ENCODE measurements at regions not wholly inside any gene's neighbourhood (a gene's known extent, or its start where the extent isn't known, plus 50 kb on each side); places are given as distances from the start of the nearest gene placed in this dataset.
A peak's percentile ranks its signal among the peaks of the same experiment; 100 is the strongest.

DNA sequence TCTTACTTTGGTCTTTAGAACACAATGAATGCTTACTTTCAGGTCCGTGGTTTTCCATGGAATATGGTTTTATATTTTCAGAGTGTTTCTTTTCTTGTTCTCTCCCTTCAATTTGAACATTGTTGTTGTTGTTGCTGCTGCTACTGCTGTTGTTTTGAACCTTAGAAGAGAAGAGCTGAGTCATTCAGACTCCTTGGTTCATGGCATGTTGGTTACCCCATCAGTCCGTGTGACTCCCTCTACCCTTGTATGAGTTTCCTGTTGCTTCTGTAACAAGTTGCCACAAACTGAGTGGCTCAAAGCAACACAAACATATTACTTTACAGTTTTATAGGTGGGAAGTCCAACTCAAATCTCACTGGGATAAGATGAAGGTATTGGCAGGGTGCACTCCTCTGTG lies 511.0 kb downstream of the INSC start:
- no peak for DNase-seq

DNA sequence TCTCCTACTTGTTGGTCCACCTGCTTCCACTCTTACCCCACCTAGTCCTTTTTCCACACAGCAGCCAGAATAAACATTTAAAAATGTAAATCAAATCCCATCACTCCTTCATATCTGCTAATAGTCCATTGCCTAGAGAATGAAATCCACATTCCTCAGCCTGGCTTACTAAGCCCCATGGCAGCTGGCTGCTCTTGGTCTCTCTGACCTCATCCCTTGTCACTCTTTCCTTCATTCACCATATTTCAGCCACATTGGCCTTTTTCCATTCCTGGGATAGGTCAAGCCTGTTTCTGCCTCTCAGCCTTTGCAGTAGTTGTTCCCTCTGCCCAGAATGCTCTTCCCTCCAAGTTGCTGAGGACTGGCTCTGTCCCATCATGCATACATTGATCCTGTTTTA lies 512.8 kb downstream of the INSC start:
- DNase-seq, result no peak

DNA sequence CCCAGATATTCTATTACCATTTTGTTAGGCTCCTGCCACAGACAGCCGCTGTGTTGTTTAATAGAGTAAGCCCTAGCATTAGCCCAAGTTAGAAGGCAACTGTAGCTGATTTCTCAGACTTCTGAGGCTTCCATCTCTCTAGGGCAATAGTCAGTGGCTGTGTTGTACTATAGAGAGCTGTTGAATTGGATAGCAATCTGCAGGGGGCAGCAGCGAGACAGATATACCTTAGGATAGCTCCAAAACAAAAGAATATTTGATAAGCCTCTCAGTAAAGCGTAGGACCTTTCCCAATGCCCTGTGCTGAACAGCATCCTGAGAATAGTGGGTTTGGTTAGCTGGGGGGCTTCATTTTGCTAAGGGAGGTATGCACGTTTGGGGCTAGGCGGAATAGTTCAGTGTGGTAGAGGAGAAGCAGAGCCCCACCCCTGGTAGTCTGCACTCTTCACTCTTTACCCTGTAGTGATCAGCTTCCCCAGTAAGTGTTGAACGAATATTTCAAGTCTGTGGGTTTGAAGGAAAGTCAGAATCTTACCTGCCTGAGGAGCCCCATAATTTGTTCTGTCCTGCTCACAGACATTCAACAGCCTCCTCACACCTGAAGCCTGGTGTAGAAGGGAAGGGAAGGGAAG lies 515.1 kb downstream of the INSC start:
- peak; percentile 57 for DNase-seq

DNA sequence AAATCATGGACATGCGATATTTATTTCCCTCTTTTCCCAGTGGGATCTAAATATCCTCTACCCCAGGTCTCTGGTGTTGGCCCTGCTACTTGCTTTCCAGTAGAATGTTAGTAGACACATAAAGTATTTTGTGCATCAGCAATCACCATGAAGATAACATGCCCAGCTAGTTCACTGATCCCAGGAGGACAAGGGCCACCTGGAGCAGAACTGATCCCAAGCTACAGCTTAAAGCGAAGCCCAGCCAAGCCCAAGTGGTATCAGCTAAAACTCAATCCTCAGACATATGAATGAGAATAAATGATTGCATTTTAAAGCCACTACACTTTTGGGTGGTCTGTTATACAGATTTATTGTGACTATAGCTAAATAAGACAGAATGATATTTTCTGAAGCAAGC lies 516.2 kb downstream of the INSC start:
- no peak for DNase-seq

DNA sequence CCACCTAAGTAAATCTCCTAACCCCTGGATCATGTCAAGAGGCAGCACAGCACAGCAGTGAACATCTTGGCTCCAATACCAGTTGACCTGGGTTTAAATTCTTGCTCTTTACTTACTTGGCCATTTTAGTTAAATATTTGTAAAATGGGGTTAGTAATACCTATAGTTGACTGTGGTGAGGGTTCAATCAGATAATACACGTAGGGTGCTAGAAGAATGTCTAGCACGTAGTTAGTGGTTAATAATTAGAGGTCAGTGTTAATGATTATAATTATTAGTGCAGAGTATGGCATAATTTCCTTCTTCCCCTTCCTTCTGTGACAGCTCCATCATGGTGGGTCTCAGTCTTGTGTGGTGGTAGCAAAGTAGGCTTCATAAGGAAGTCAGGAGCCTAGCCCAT lies 520.8 kb downstream of the INSC start:
- DNase-seq, result no peak

DNA sequence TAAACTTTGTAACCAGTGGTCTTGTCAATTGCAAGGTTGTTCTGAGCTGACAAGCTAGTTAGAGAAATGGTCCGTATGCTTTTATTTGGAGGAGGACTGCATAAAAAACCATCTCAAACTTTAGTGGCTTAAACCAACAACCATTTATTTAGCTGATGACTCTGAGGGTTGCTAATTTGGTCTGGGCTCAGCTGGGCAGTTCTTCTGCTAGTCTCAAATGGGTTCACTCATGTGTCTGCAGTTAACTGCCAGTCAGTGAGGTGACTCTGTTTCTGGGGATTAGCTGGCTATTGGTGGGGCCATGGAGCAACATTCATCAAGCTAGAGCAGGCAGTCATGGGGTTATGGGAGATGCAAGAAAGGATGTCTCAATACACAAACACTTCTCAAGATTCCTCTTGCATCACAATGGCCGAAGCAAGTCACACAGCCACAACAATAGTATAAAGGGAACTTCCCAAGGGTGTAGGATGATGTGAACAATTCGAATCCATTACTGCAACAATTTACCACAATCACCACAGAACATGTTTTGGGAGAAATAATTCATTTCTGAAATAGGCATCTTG lies 521.9 kb downstream of the INSC start:
- DNase-seq, result no peak

DNA sequence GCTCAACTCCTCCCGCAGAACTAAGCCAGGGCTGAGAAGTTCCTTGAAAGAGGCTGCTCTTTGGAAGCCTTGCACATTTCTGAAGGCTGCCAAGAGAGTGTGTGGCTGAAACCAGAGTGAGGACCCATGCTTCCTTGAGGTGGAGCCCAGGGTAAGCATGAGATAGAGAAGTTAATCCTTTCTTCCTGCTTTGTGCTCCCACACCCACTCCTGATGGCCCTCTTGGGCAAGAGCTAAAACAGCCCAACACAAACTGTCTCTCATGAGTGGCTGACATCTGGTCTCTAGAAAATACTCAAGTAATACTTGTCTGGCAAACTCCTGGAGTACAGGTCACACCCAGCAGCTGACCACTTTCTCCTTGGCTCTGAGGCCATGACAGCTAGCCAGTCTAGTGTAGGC lies 523.7 kb downstream of the INSC start:
- DNase-seq, result no peak

DNA sequence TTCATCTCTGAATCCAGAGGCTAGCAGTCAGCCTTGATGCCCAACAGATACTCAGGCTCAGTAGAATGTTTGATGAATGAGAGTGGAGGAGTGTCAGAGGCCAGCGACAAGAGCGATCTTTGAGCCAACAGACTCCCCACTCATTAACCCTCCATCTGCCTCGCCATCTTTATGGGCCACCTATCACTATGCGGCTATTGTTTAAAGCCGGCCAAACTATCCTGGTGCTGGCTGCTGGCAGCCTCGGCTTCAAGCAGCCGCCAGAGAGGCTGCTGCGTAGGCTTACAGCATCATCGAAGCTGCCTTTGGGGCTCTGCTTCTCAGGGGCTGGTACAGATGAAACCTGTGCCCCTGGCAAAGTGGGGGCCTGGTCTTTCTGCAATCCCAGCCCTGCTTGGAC lies 525.6 kb downstream of the INSC start:
- DNase-seq, result no peak

DNA sequence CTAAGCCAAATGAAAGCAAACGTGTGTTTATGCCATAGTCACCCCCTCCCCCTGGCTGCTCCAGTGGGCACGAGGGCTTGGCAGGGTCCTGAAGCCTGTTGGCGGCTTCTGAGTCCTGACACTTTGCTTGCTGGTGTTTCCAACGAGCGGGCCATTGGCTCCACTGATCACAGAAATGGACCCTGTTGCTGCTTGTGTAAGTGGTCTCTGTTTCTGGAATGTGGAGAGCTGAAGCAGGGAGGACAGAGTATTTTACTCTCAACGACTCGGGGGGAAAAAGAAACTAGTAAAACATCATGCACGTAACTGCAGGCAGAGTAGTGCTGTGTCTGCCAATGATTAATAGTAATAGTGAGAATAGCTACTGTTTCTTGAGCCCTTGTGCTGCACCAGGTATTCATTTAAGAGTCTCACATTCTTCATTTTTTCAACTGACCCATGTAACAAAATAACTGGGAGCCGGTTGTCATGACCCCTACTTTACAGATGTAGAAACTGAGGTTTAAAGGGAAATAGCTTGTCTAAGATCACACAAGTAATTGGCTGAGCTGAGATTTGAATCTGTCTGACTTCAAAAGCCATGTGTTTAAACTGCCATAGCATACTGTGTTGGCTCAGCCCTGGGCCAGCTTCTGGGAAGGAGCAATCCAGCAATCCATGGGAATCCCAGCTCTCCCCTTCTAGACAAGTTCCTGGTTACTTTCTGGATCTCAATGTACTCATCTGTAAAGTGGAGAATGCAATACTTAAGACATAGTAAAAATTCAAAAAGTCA lies 526.7 kb downstream of the INSC start:
- no peak for DNase-seq

DNA sequence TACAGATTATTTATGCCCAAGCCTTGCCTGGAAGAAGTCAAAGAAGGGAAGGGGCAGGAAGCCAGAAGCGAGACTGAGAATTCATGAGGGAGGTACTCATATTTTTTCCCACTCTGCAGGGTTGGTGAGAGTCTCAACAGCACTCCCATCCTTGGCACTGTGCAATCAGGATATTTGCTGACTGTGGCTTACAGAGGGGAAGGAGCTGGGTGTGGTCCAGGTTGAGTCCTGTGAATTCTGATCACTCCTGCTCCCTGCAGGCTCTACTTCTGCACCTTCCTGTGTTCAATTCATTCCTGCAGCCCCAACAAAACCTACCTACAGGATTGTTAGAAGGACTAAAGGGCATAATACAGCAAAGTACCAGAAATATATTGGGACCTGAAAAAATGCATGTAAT lies 530.5 kb downstream of the INSC start:
- DNase-seq, result no peak

DNA sequence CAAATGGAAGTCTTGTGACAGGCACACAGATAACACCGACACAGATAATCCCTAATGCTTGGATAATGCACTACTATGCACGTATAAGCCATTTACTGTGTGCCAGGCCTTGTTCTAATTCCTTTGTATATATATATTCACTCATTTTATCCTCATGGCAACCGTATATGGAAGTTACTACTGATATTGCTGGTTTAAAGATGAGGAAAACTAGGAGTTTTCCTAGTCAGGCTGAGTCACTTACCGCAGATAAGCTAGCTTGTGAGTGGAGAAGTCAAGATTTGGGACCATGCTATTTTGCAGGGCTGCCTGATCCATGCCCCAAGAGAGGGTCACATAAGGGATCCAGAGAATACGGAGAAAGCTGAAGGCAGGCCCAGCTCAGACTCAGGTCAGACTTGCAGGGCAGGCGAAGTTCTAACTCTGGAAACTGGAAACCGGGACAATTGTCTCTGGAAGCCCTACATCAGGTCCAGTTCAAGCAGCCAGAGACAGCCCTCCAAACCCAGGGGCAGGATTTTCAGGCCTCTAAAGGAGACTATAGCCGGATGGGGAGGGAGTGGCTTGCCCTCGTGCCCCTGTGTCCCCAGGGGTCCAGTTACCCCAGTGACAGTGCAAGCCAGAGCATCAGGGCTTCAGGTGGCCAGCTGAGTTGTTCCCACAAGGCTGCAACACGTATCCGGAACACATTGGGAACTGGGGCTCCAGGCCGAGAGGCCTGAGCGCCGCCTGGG lies 534.8 kb downstream of the INSC start:
- DNase-seq, result no peak

DNA sequence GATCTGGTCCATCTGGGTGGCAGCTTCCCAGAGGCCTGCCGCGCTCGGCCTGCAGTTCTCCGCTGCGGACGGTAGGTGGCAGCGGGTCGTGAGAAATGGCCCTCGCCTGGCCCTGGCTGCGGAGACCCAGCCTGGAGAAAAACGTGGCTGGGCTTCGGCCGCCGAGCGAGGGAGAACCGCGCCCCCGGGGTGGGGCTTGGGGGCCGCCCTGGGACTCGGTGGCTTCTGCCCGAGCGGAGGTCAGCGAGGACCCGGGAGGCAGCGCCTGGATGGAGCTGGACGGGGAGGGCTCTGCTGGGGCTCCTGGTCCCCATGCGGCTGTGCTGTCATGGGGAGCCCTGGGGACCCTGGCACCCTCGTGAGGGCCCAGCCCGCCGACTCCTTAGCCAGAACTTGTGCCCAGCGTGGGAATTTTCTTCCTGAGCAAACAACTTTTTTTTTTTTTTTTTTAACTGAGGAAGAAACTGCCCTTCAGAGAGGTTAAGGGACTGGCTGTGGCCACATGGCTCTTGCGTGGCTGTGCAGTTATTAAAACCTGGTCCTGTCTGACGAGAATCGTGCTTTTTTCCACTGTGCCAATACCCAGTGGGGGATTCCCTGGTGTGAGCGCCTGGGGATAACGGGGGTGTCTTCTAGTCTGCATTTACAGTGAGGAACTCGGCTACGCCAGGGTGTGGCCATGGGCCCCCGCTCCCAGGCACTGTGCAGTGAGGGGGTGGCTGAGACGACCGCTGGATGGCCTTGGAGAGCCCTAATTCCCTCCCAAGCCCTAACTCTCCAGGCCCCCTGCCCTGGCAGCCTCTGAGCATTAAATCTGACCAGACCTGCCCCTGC lies 535.6 kb downstream of the INSC start:
- peak; percentile 75 for DNase-seq

DNA sequence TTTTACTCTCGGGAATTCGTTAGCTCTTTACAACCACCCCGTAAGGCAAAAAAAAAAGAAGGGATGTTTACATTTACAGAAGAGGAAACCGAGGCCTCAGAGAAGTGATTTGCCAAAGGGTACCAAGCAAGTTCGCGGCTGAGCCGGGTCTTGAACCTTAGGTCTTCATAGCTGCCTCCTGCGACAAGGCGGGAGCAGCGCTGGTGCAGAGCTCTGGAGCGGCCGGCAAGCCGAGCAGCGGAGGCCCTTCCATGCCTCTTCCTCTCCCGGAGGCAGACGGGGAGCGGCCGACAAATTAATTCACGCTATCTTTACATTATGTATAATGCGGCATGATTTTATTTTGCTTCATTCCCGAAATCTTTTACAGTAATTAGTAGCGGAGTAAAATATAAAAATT lies 536.3 kb downstream of the INSC start:
- DNase-seq, result no peak

DNA sequence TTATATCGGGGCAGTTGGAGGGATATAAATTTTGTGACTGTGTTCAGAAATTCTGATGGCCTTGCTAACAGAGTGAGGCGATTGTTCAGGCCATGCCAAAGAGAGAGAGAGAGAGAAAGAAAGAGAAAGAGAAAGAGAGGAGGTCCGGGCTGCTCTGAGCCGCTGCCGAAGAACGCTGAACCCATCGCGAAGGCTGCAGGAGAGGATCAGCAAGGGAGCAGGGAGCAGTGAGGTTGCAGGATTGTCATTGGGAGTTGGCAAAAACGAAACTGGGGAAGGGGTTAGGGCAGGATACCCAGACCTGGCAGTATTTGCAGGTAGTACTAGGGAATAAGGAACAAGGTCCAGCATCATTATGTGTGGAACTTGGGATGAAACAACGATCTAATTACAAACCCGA lies 537.1 kb downstream of the INSC start:
- no peak for DNase-seq

DNA sequence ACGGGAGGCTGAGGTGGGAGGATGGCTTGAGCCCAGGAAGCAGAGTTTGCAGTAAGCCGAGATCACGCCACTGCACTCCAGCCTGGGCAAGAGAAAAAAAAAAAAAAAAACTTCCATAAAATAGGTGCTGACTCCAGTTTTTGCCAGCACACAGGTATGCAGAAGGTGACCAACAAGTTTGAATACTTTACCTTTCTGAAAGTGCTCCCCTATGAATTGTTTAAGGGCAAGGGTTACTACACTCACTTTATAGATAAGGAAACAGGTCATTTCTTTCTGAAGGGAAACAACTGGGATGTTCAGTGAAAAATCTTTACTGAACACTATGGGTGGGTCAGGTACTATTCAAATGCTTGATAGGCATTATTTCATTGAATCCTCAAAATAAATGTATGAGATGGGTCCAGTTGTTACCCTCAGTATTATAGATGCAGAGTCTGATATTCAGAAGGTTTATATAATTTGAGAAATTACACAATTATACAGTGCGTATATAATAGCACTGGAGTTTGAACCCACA lies 538.5 kb downstream of the INSC start:
- no peak for DNase-seq

DNA sequence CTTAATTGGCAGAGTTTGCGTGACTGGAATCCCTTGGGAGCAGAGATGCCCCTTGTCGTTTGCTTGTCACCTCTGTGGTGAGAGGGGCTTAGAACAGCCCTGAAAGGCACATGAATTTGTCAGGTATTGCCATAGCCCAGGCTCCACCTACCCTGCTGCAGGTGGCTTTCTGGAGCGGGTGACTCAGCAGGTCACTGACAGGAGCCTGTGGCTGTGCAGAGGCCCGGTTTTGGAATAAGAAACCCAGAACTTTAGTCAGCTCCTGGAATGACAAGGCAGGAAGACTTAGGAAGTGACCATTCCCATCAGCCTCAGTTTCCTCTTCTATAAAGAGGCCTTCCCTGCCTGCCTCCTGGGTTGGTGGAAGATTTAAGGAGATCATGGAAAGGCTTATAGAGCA lies 539.7 kb downstream of the INSC start:
- no peak for DNase-seq

DNA sequence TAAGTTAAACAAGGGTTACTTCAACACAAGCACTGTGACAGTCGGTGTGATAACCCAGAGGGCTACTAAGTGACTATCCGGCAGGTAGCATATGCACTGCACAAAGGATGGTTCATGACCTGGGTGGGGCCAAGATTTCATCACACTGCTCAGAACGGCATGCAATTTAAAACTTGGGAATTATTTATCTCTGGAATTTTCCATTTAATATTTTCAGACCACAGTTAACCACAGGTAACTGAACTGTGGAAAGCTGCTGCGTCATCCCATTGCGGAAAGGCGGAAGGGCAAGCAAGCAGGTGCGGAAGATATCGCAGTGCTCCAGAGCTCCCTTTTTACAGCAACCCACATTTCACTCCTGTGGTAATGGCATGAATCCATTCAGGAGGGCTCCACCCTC lies 540.8 kb downstream of the INSC start:
- DNase-seq, result no peak

DNA sequence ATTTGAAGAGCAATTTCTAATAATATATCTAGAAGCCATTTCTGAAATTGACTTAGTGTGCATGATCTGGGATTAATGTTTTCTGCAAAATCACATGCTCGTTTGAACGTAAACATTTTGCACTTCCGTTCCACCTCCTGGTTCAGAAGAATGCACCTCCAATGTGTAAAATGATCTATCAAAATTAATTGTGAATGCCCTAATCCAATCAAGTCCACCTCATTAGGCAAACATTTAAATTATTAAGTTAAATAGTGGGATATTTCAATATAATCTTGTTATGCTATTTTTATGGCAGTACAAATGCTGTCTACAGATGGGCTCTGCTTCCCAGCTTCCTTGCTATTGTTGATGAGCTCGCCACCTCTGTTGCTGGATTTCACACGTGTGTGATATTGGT lies 542.5 kb downstream of the INSC start:
- no peak for DNase-seq

DNA sequence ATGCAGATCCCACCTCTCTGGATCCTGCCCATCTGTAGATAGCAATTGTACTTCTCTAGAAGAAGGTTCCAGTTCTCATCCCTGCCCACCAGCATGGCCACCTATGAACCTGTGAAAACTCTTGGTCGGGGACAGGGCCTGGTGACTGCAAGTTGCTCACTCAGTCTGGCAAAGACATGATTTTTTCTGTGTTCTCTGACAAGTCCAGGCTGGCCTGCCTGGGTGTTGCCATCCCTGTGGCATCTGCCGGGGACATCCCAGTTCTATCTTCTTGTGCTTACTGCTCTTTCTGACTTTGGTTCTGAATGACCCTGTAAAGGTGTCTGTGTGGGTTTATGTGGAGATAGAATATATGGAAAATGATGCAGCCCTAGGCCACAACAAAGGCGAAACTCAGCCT lies 545.8 kb downstream of the INSC start:
- no peak for DNase-seq

DNA sequence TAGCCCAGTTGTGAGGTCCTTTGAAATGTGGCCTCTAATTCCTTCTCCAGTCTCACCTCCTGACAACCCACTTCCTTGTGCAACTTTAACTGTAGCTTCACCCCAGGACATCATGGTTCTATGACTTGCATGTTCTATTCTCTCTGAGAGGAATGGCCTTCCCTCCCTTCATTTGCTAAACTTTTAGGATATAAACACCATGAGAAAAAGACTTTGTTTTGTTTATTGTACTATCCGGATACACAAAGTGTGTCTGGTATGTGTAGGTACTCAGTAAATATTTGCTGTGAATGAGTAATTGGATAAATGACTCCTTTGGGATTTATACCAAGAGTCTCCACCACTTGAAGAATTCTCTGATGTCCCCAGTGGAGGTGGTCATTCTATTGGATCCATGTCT lies 547.6 kb downstream of the INSC start:
- no peak for DNase-seq

DNA sequence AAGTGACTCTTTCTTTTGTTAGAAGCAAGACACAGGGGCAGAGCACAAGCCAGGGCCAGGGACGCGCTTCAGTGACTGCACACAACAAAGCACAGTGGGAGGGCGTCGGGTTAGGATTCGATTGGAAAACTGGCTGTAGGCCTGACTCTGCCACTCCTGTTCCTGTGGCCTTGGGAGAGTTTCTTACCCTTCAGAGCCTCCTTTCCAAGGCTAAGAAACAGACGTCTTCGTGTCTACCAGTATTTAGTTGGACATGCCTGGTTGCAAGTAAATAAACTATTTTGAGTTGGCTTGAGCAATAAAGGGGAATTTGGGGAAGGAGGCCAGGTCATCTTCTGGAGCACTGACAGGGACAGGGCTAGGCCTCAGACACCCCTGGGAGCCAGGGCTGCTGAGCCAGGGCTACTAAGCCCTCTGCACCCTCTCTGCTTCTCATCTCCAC lies 549.1 kb downstream of the INSC start:
- peak; percentile 28 for DNase-seq

DNA sequence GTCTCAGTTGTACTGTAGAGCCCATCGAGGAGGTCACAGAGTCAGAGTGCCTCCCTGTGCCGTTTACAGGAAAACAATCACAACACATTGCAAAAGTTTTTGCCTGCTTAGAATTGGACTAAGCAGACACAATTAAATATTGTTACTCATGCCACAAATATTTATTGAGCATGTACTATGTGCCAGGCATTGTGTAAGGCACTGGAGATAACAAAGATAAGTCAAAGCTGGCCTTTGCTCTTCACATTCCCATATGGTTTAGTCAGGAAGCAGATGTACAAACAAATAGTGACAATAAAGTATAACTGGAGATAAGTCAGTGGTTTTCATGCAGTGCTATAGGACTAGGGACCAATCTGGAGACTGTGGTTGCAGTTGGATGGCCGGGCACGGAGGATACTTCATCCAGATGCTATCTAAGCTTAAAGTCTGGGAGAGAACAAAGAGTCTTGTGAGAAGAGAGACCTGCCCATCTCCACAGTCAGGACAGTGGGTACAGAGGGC lies 550.7 kb downstream of the INSC start:
- DNase-seq, result no peak

All from NCI-H1694 (cell line).